ENCODE measurements at regions not wholly inside any gene's neighbourhood (a gene's known extent, or its start where the extent isn't known, plus 50 kb on each side); places are given as distances from the start of the nearest gene placed in this dataset.
"Not testable (repeated sequence)": the region's sequence is repeated elsewhere in the genome, so short reads cannot be mapped to it uniquely, and the experiment has no call there.

DNA sequence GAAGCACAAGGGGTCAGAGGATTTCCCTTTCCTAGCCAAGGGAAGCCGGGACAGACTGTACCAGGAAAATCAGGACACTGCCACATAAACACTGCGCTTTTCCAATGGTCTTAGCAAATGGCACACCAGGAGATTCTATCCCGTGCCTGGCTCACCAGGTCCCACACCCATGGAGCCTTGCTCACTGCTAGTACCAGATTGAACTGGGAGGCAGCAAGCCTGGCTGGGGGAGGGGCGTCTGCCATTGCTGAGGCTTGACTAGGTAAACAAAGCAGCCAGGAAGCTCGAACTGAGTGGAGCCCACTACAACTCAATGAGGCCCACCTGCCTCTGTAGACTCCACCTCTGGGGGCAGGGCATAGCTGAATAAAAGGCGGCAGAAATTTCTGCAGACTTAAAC, 511.8 kb upstream of the PRR20A start:
- not testable (repeated sequence) for FAIRE-seq; H3K4me1 ChIP-seq (ENCODE audit: control insufficient read depth in 3 of 3, insufficient read depth in 2 of 3, low read depth in 1 of 3, low read length in 2 of 3)

DNA sequence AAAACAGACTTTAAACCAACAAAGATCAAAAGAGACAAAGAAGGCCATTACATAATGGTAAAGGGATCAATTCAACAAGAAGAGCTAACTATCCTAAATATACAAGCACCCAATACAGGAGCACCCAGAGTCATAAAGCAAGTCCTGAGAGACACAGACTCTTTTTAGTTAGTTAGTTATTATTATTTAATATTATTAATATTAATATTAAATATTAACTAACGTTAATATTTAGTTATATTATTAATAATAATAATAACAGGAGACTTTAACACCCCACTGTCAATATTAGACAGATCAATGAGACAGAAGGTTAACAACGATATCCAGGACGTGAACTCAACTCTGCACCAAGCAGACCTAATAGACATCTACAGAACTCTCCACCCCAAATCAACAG, 509.7 kb upstream of the PRR20A start:
- not testable (repeated sequence) for H3K27ac ChIP-seq (ENCODE audit: low read depth in 1 of 3, low read length in 2 of 3); H3K4me3 ChIP-seq (ENCODE audit: low read depth in 1 of 3, low read length in 3 of 3); FAIRE-seq; H3K36me3 ChIP-seq (ENCODE audit: control insufficient read depth in 3 of 3, insufficient read depth in 2 of 3, low read depth in 1 of 3, low read length in 3 of 3); H3K4me1 ChIP-seq (ENCODE audit: control insufficient read depth in 3 of 3, insufficient read depth in 2 of 3, low read depth in 1 of 3, low read length in 2 of 3); H3K27me3 ChIP-seq (ENCODE audit: control insufficient read depth in 3 of 3, insufficient read depth in 3 of 3, low read length in 3 of 3); DNase-seq
- WGBS, 3 donors, result 82 to 88% (median 83%) methylated on average over 3 of the region's 3 CpGs
- peaks cover 0 to 10% of the 10 kb centered on the region in 2 donors for H3K9me3 ChIP-seq (ENCODE audit: control insufficient read depth in 2 of 2, insufficient read depth in 1 of 2, low read depth in 1 of 2, low read length in 1 of 2)

More for the DNA sequence above, 511.8 kb upstream of the PRR20A start:
- not testable (repeated sequence) for H3K36me3 ChIP-seq (ENCODE audit: control insufficient read depth in 3 of 3, insufficient read depth in 2 of 3, low read depth in 1 of 3, low read length in 3 of 3); H3K27ac ChIP-seq (ENCODE audit: low read depth in 1 of 3, low read length in 2 of 3); H3K4me3 ChIP-seq (ENCODE audit: low read depth in 1 of 3, low read length in 3 of 3); H3K27me3 ChIP-seq (ENCODE audit: control insufficient read depth in 3 of 3, insufficient read depth in 3 of 3, low read length in 3 of 3); DNase-seq
- WGBS, 3 donors, result 83 to 90% (median 87%) methylated on average over 6 of the region's 6 CpGs
- H3K9me3 ChIP-seq (ENCODE audit: control insufficient read depth in 2 of 2, insufficient read depth in 1 of 2, low read depth in 1 of 2, low read length in 1 of 2), result peaks cover 0 to 10% of the 10 kb centered on the region in 2 donors

DNA sequence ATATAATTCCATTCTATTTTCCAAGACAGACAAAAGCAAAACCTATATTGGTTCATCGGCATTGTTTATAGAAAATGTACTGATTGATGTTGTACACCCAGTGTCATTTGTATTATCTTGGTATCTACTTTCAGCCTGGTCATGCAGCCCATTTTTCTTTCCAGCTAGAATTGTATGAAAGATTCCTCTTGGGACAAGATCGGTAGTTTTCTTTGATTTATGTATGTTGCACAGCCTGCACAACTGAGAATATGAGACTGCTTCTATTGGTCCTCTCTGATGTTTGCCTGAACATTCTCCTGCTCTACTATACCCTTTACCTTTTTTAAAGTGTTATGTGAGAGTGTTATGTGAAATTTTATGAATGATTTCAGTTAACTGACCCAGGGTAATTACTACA, 487.7 kb upstream of the PRR20A start:
- Histone ChIP-seq H3K4me1 (ENCODE audit: control insufficient read depth in 3 of 3, insufficient read depth in 2 of 3, low read depth in 1 of 3, low read length in 2 of 3) (no peaks in the 10 kb centered on the region), H3K36me3 (ENCODE audit: control insufficient read depth in 3 of 3, insufficient read depth in 2 of 3, low read depth in 1 of 3, low read length in 3 of 3) (no peaks in the 10 kb centered on the region), H3K27me3 (ENCODE audit: control insufficient read depth in 3 of 3, insufficient read depth in 3 of 3, low read length in 3 of 3) (no peaks in the 10 kb centered on the region), H3K9me3 (ENCODE audit: control insufficient read depth in 2 of 2, insufficient read depth in 1 of 2, low read depth in 1 of 2, low read length in 1 of 2) (no peaks in the 10 kb centered on the region), H3K4me3 (ENCODE audit: low read depth in 1 of 3, low read length in 3 of 3) (no peak overlapping the region), H3K27ac (ENCODE audit: low read depth in 1 of 3, low read length in 2 of 3) (no peak overlapping the region)
- FAIRE-seq (no peak), DNase-seq (no peak)
- 65 to 93% (median 81%) methylated on average over 2 of the region's 2 CpGs for WGBS, 3 donors

DNA sequence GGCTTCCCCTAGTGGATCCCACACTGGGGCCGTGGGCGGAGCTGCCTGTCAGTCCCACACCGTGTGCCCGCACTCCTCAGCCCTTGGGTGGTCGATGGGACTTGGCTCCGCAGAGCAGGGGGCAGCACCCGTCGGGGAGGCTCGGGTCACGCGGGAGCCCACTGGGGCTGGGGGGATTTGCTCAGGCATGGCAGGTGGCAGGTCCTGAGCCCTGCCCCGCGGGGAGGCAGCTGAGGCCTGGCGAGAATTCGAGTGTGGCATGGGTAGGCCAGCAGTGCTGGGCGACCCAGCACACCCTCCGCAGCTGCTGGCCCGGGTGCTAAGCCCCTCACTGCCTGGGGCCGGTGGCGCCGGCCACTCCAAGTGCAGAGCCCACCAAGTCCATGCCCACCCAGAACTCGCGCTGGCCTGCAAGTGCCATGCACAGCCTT, 481.7 kb upstream of the PRR20A start:
- Histone ChIP-seq H3K4me3 (ENCODE audit: low read depth in 1 of 3, low read length in 3 of 3) (no peak overlapping the region), H3K27me3 (ENCODE audit: control insufficient read depth in 3 of 3, insufficient read depth in 3 of 3, low read length in 3 of 3) (no peaks in the 10 kb centered on the region), H3K27ac (ENCODE audit: low read depth in 1 of 3, low read length in 2 of 3) (no peak overlapping the region), H3K4me1 (ENCODE audit: control insufficient read depth in 3 of 3, insufficient read depth in 2 of 3, low read depth in 1 of 3, low read length in 2 of 3) (no peaks in the 10 kb centered on the region), H3K36me3 (ENCODE audit: control insufficient read depth in 3 of 3, insufficient read depth in 2 of 3, low read depth in 1 of 3, low read length in 3 of 3) (no peaks in the 10 kb centered on the region), H3K9me3 (ENCODE audit: control insufficient read depth in 2 of 2, insufficient read depth in 1 of 2, low read depth in 1 of 2, low read length in 1 of 2) (peaks cover 1 to 11% of the 10 kb centered on the region in 2 donors)
- FAIRE-seq (no peak), DNase-seq (no peak)
- 96 to 98% (median 96%) methylated on average over 18 to 23 of the region's 23 CpGs for WGBS, 3 donors

DNA sequence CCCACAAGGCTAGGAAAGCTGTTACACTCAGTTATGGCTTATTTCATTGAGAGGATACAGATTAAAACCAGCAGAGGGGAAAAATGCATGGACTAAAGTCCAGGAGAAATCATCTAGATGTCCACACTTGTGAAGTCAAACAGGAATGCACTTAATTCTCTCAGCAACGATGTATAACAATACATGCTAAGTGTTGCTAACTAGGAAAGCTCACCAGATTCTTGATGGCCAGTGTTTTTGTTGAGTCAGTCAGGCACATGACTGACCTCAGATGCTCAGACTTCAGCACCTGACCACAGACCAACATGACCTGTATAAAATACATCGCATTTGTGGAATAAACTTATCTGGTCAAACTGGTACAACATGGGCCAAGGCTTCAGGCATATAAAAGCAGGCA, 470.2 kb upstream of the PRR20A start:
- FAIRE-seq, result no peak
- H3K4me1 ChIP-seq (ENCODE audit: control insufficient read depth in 3 of 3, insufficient read depth in 2 of 3, low read depth in 1 of 3, low read length in 2 of 3), result no peaks in the 10 kb centered on the region
- H3K27ac ChIP-seq (ENCODE audit: low read depth in 1 of 3, low read length in 2 of 3), result no peak overlapping the region
- 75 to 82% (median 79%) methylated on average over 2 of the region's 2 CpGs for WGBS, 3 donors
- H3K27me3 ChIP-seq (ENCODE audit: control insufficient read depth in 3 of 3, insufficient read depth in 3 of 3, low read length in 3 of 3), result no peaks in the 10 kb centered on the region
- no peaks in the 10 kb centered on the region for H3K36me3 ChIP-seq (ENCODE audit: control insufficient read depth in 3 of 3, insufficient read depth in 2 of 3, low read depth in 1 of 3, low read length in 3 of 3)
- H3K9me3 ChIP-seq (ENCODE audit: control insufficient read depth in 2 of 2, insufficient read depth in 1 of 2, low read depth in 1 of 2, low read length in 1 of 2), result no peaks in the 10 kb centered on the region
- no peak for DNase-seq
- no peak overlapping the region for H3K4me3 ChIP-seq (ENCODE audit: low read depth in 1 of 3, low read length in 3 of 3)

DNA sequence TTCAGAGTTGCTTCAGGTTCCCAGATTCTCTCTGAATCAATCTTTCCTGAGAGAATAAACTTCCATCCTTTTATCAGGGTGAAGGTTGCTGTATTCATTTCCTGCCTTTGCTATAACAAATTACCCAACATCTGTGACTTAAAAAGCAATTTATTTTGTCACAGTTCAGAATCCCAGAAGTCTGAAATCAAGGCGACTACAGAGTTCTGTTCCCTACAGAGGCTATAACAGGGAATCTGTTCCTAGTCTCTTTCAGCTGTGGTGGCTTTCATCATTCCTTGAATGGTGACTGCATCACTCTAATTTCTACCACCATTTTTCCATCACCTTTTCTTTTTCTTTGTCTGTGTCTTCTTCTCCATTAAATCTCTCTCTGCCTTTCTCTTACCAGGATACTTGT, 459.3 kb upstream of the PRR20A start:
- Histone ChIP-seq H3K27ac (ENCODE audit: low read depth in 1 of 3, low read length in 2 of 3) (no peak overlapping the region), H3K36me3 (ENCODE audit: control insufficient read depth in 3 of 3, insufficient read depth in 2 of 3, low read depth in 1 of 3, low read length in 3 of 3) (no peaks in the 10 kb centered on the region), H3K4me1 (ENCODE audit: control insufficient read depth in 3 of 3, insufficient read depth in 2 of 3, low read depth in 1 of 3, low read length in 2 of 3) (no peaks in the 10 kb centered on the region), H3K27me3 (ENCODE audit: control insufficient read depth in 3 of 3, insufficient read depth in 3 of 3, low read length in 3 of 3) (no peaks in the 10 kb centered on the region), H3K9me3 (ENCODE audit: control insufficient read depth in 2 of 2, insufficient read depth in 1 of 2, low read depth in 1 of 2, low read length in 1 of 2) (no peaks in the 10 kb centered on the region), H3K4me3 (ENCODE audit: low read depth in 1 of 3, low read length in 3 of 3) (no peak overlapping the region)
- DNase-seq (no peak), FAIRE-seq (no peak)
- WGBS, 3 donors, result 67 to 69% (median 67%) methylated on average over 1 of the region's 1 CpG

DNA sequence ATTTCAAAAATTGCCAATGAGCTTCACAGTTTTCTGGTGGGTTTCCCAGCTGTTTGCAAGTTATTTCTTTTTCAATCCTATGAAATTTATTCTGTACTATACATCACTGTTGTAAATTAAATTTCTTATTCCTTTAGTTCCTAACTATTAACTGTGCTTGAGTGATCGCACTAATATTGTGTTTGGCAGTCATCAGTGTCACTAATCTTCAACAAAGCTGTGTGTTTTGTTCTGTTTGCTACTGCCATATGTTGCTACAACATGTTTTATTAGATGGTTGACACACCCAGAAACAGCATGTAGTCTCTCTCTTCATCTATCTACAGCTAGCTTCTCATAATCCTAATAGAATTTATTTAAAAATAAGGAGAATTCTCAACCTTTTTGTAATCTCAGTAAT, 453.6 kb upstream of the PRR20A start:
- no peak for DNase-seq
- no peaks in the 10 kb centered on the region for H3K27me3 ChIP-seq (ENCODE audit: control insufficient read depth in 3 of 3, insufficient read depth in 3 of 3, low read length in 3 of 3)
- H3K27ac ChIP-seq (ENCODE audit: low read depth in 1 of 3, low read length in 2 of 3), result no peak overlapping the region
- H3K9me3 ChIP-seq (ENCODE audit: control insufficient read depth in 2 of 2, insufficient read depth in 1 of 2, low read depth in 1 of 2, low read length in 1 of 2), result no peaks in the 10 kb centered on the region
- no peak for FAIRE-seq
- WGBS, 3 donors, result 64 to 79% (median 73%) methylated on average over 1 of the region's 1 CpG
- no peaks in the 10 kb centered on the region for H3K4me1 ChIP-seq (ENCODE audit: control insufficient read depth in 3 of 3, insufficient read depth in 2 of 3, low read depth in 1 of 3, low read length in 2 of 3)
- no peaks in the 10 kb centered on the region for H3K36me3 ChIP-seq (ENCODE audit: control insufficient read depth in 3 of 3, insufficient read depth in 2 of 3, low read depth in 1 of 3, low read length in 3 of 3)
- no peak overlapping the region for H3K4me3 ChIP-seq (ENCODE audit: low read depth in 1 of 3, low read length in 3 of 3)

DNA sequence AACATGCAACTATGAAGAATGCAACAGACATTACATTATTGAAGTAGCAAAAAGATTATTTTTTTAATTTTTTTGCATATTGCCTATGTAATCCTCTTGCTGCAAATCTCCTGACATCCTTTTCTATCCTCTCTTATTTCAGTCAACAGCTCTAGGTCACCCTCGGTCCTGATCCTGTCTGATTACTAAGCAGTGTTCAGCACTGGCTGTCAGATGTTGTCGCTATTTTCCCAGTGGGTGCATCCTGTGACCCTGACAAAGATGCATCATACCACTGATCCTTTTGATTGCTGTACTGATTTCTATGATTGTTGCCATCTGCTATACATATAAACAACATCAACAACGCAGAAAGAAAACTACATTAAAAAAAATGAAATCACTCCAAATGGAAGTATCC, 443.7 kb upstream of the PRR20A start:
- no peaks in the 10 kb centered on the region for H3K4me1 ChIP-seq (ENCODE audit: control insufficient read depth in 3 of 3, insufficient read depth in 2 of 3, low read depth in 1 of 3, low read length in 2 of 3)
- FAIRE-seq, result no peak
- H3K27me3 ChIP-seq (ENCODE audit: control insufficient read depth in 3 of 3, insufficient read depth in 3 of 3, low read length in 3 of 3), result no peaks in the 10 kb centered on the region
- WGBS, 3 donors, result 57 to 83% (median 79%) methylated on average over 3 of the region's 3 CpGs
- no peaks in the 10 kb centered on the region for H3K9me3 ChIP-seq (ENCODE audit: control insufficient read depth in 2 of 2, insufficient read depth in 1 of 2, low read depth in 1 of 2, low read length in 1 of 2)
- H3K27ac ChIP-seq (ENCODE audit: low read depth in 1 of 3, low read length in 2 of 3), result no peak overlapping the region
- DNase-seq, result no peak
- H3K4me3 ChIP-seq (ENCODE audit: low read depth in 1 of 3, low read length in 3 of 3), result no peak overlapping the region
- no peaks in the 10 kb centered on the region for H3K36me3 ChIP-seq (ENCODE audit: control insufficient read depth in 3 of 3, insufficient read depth in 2 of 3, low read depth in 1 of 3, low read length in 3 of 3)

DNA sequence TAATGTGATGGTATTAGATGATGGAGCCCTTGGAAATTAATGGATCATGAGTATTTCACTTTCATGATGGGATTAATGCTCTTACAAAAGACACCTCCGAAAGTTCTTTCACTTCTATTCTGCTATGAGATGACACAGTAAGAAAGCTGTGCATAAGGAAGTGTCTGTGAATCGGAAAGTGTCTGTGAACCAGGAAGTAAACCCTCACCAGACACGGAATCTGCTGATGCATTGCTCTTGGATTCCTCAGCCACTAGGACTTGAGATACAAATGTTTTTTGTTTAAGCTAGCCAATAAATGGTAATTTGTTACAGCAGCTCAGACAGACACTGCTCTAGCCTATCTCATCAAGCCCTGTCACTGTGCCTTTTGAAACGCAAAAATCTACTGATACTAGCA, 440.4 kb upstream of the PRR20A start:
- H3K4me3 ChIP-seq (ENCODE audit: low read depth in 1 of 3, low read length in 3 of 3), result no peak overlapping the region
- WGBS, 3 donors, result 80 to 85% (median 80%) methylated on average over 4 of the region's 4 CpGs
- H3K27ac ChIP-seq (ENCODE audit: low read depth in 1 of 3, low read length in 2 of 3), result no peak overlapping the region
- no peaks in the 10 kb centered on the region for H3K9me3 ChIP-seq (ENCODE audit: control insufficient read depth in 2 of 2, insufficient read depth in 1 of 2, low read depth in 1 of 2, low read length in 1 of 2)
- no peak for DNase-seq
- no peaks in the 10 kb centered on the region for H3K36me3 ChIP-seq (ENCODE audit: control insufficient read depth in 3 of 3, insufficient read depth in 2 of 3, low read depth in 1 of 3, low read length in 3 of 3)
- H3K27me3 ChIP-seq (ENCODE audit: control insufficient read depth in 3 of 3, insufficient read depth in 3 of 3, low read length in 3 of 3), result no peaks in the 10 kb centered on the region
- H3K4me1 ChIP-seq (ENCODE audit: control insufficient read depth in 3 of 3, insufficient read depth in 2 of 3, low read depth in 1 of 3, low read length in 2 of 3), result no peaks in the 10 kb centered on the region
- no peak for FAIRE-seq
